GM18511 (cell line): ENCODE measurements at regions not wholly inside any gene's neighbourhood (a gene's known extent, or its start where the extent isn't known, plus 50 kb on each side); places are given as distances from the start of the nearest gene placed in this dataset.

Experiments used
- ATAC-seq: cut with Tn5 transposase; IDR thresholded peaks from one replicate; pipeline ENCODE4 v1.9.1; 2021; ENCODE audit warnings: mild to moderate bottlenecking, moderate library complexity; ENCODE audit not compliant: unreplicated experiment

DNA sequence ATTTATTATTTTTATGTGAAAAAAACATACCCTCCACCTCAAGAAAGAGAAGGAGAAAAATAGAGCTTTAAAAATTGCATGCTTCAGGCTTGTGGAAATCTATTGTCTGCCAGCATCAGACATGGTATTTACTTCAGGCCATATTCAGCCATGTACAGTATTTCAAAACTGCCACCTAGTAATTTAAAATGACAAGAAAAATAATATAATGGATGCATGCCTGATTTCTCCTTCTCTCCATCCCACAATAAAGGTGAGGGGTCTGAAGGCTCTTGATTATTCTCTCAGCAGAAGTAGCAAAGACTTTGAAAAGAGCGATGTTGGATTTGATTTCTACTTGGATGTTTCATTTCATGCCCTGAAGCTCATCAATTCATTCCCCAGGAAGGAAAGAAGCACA is 250.7 kb downstream of the TBC1D4 start:
- no peak for ATAC-seq

DNA sequence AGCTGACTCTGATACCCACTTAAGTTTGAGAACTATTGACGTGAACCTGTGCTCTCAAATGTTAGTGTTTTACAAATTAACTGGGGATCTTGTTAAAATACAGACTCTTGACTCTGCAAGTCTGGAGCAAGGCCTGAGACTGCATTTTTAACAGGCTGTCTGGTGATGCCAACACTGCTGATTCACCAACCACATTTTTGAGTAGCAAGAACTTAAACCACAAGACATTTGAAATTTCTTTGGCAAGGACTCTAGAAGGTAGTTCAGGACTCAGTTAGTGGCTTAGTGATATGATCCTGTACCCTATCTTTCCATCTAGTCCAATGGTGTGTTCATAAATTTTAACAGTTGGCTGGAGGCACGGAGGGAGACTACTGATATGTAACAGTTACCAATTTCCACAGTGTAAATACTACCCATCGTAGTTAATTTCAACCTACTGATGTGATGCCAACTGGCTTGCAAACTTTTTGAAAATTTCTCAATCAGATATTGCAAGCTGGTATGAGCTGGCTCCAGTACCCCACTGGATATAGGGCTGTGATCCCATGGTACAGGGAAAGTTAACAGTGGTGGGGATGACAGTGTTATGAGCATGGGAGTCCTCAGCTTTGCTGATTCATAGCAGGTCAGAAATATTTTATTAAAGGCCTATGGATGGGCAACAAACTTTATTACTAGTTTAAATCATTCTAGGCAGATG is 255.1 kb downstream of the TBC1D4 start:
- ATAC-seq: no peak

DNA sequence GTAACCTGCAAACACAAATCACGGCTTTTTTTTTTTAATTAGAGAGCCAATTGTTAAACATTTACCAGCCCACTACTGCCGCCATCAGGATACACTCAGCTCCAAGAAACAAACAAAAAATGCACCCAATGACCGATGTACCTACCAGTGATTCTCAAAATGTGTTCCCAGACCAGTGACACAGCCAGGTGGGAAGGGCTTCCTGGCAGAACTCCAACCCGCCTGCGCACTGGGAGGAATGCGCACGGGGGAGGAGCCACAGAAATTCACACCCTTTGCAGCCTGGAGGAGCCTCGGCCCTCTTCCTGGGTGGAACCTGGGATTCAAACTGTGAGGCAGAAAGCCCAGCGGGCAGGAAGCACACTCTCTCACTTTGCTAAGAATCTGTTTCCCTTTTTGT is 255.9 kb downstream of the TBC1D4 start:
- no peak for ATAC-seq

DNA sequence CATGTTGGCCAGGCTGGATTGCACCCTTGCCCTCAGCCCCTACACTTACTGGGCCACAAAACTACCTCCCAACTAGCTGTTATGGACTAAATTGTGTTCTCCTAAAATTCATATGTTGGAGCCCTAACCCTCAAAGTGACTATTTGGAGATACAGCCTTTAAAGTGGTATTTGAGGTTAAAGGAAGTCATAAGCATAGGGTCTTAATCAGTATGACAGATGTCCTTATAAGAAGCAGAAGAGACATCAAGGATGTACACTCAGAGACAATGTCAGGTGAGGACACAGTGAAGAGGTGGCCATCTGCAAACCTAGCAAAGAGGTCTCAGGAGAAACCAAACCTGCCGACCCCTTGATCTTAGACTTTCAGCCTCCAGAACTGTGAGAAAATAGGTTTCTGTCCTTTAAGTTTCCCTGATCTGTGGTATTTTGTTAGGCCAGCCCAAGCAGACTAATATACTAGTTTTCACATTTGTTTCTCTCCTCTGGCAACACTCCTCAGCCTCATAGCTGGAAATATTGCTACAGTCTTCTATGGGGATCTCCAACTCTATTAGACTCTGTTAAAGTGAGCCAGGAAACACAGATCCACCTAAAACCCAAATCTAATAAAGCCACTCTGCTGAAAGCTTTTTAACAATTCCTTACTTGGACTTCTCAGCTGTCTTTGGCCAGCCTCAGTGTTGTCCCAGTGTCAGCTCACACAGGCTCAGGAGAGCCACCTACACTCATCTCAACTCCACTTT is 256.5 kb downstream of the TBC1D4 start:
- no peak for ATAC-seq

DNA sequence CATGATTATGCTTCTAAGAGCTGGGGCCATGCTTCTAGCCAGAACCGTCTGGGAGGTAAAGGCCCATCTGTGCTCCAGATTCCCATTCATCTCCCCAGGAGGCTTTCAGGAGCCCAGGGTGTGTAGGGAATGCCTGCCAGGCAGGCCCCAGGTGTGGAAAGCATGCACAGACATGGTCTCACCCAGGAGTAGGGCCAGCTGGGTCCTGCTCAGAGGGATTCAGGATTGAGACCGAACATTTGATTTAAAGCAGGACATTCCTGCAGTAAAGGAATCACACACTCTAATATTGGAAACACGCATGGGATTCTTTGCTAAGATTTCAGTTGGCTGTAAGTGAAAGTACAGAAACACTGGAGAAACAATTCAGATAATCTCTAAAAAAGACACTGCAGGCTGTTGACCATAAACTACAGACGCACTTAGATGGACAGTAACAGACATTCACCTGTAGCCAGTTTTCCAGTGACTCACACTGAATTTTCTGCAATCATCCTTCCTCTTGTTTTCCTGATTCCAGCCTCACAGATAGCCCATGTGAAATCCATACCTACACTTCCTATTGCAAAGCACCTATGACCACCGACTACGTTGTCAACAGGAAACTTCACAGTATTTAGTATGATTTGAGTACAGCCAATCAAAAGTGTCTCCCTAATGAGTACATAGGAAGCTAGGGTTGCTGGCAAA is 257.8 kb downstream of the TBC1D4 start:
- ATAC-seq: no peak

DNA sequence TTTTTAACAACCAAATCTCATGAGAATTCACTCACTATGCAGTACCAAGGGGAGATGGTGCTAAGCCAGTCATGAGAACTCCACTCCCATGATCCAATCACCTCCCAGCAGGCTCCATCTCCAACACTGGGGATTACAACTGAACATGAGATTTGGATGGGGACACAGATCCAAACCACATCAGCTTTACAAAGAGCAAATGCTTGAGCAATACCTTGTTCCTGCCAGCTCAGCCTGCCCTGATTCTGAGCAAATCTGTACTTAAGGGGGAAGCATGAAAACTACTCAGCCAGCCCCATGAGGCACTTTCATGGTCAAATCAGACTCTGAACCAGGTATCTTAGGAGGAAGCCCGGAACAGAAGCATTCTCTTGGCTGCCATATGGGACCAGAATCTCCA is 259.9 kb downstream of the TBC1D4 start:
- ATAC-seq: no peak

DNA sequence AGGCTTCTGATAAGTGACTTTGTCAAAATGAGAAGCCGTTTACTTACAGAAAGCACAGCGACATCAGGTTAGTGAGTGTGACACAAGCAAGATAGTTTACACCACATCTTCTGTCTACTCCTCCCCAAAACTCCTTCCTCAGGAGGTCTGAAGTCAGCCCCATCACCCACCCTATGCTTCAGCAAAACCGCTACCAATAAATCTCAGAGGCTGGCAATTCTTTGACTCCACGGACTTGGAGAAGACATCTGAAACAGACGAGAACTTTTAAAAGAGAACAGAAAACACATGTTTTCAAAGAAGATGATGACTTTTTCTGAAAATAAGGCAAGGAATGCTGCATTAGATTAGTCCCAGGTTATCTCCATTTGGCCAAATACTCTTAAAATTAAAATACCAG is 261.1 kb downstream of the TBC1D4 start:
- no peak for ATAC-seq

DNA sequence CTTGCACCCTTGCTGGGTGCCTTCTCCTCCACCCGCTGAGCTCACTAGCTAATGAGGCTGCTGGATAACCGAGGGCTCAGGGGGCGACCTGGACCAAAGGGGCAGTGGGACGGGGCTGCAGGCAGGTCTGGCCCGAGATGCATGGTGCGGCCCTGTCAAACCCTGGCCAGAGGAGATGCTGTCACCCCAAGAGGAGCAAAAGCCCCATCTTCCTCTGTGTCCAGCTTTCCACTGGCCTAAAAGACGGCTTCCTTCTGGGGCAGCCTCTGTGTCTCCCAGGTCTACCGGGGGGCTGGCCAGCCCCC is 261.8 kb downstream of the TBC1D4 start:
- no peak for ATAC-seq

DNA sequence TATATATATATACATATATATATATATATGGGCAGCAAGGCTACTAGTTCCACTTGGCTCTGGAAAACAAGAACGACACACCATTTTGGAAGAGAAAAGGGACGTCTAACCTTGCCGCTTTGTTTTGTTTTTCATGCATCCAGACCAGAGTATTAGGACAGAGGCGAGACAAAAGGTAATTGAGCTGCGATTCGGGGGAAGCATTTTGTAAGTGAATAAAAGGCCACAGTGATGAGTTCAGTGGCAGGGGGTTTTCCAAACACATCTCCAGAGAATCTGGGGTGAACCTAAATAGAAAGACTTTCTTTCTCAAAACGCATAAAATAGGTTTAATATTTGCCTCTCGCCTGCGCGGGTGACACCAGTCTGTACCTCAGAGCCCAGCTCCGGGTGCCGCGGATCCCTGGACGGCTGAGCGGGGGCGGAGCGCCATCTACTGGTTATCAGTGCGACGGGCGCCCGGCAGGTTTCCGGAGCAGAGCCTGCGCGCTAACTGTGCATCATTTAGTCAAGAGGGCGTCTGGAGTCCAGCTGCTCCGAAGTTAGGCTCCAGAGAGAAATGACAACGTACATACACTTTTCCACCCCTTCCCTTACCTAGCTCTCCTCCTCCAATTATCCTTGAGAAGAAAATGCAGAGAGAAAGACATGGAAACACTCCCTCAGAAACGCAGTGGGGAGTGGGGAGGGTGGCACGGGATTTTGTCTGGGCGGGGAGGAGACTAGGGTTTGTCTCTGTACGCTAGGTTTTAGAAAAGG is 262.3 kb downstream of the TBC1D4 start:
- ATAC-seq: peak; percentile 98

DNA sequence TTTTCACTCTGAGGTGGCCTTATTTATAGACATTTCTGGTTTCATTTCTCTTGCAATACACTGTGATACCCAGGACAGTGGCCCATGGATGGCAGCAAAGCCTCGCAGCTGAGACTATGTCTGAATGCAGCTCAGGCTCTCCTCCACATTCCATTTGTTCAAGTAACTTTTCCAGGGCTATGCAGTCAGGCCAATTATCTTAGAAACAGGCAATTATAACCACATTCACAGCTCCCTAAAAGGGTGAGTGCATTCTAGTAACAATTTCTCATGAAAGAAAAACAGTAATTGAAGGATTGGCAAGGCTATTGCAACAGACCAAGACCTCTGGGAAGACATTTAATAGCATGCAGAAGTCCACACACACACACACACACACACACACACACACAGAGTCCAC is 264.0 kb downstream of the TBC1D4 start:
- ATAC-seq: no peak

DNA sequence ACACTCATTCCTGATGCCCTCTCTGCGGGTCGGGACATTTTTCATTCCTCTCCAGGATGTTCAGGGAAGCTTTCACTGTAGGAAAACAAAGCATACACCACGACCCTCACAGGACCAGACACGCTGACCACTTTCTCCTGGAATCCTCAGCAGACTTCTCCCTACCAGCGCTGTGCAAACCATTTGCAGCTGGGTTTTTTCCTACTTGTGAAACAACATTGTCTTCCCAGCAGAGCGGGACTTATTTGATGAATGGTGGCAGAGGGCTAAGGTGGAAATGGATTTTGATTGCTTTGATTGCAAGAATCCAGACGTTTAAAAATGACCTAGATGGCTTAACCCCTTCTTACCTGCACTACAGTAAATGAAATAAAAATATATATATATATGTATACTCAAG is 265.9 kb downstream of the TBC1D4 start:
- ATAC-seq: no peak

DNA sequence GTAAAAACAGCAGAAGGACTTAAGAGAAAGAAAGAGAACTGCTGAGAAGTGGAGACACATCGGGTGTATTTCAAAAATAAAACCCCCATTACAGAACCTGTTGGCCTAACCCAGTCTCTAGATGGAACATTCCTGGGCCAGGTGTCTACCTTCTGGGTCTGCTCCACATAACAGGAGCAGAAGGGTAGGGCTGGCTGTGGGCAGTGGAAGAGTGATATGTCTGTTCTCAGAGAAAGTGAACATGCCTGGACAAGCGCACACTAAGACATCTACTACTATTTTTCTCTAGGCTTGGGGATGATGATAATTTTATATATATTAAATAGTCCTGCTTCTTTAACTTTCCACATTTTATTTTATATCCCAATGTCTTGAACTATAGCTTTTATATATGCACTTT is 267.1 kb downstream of the TBC1D4 start:
- no peak for ATAC-seq

DNA sequence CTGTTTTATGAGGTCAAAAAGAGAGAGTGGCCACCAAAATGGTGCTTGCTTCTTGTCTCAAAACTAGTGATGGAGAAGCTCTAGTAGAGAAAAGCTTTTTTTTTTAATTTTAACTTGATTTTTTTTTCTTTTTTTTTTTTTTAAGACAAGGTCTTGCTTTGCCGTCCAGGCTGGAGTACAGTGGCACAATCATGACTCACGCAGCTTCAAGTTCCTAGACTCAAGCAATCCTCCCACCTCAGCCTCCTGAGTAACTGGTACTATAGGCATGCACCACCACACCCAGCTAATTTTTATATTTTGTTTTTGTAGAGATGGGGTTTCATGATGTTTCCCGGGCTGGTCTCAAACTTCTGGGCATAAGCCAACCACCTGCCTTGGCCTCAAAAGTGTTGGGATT is 279.0 kb downstream of the TBC1D4 start:
- ATAC-seq: no peak

DNA sequence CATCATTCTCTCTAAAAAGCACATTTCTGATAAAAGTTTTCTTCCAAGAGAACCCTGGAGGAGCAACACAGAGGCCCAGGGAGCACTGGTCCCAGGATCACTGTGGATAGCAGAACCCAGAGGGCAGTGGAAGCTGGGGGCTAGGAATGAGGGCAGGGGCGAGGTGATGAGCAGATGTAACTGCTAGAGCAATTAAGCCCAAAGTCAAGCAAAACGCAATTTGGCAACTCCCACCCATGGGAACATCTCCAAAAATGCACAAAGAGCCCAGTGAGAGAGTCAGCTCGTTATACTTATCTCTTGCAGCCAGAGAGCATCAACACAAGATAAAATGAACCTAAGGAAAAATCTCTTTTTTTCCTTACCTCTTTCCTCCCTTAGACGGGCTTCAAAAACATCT is 284.2 kb downstream of the TBC1D4 start:
- no peak for ATAC-seq

DNA sequence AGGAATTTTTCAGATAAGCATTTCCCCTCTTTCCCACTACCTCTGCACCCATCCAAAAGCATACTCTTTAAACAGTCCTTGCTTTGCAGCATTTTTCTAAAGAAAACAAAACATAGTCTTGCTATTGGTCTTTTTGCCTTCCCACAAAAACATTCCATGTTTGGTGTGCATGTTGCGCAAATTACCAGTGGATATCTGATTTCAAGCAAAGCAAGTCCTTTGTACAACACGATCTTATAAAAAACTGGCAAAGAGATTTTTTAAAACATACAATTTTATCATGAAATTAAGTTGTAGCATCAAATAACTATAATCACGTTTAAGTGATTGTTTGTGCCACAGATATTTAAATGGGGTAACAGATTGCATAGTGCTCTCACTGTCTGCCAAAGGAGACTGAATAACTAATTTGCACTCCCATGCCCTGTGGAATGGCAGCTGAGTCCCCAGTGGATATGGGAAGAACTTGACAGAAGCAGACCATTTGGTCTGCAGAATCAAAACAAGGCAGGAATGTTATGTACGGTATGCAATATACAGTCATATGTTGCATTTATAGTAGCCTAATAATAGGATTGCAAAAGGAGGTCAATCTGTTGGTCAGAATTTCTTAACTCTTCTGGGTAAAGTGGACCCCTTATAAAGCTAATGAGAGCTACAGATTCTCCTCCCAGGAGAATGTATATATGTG is 285.7 kb downstream of the TBC1D4 start:
- ATAC-seq: no peak

DNA sequence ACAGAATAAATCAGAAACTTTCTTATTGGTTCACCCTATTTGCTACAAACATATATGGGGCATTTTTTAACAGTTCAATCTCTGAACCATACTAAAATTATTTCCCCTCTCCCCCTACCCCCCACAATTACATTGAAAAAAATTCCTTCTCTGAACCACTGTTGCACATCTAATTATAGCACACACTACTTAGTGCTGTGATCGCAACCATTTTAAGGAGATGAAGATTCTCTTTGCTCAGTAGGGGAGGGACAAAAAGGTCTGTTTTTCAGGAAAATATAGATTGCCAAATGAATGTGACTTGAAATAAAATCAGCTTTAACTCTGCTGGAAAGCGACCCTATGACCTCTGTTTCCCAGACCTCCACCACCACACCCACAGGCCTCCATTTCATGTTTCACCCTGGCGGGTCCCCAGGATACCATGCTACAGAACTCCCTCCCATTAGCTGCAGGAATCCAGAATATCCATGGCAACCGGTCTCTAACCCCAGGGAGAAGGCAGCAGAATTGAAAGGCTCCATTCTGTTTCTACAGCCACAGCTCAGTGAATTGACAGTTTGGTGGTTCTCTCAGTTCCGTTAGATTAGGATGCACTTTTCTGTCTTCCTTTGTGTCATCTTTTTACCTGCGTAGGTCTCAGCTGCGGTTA is 286.3 kb downstream of the TBC1D4 start:
- ATAC-seq: no peak

DNA sequence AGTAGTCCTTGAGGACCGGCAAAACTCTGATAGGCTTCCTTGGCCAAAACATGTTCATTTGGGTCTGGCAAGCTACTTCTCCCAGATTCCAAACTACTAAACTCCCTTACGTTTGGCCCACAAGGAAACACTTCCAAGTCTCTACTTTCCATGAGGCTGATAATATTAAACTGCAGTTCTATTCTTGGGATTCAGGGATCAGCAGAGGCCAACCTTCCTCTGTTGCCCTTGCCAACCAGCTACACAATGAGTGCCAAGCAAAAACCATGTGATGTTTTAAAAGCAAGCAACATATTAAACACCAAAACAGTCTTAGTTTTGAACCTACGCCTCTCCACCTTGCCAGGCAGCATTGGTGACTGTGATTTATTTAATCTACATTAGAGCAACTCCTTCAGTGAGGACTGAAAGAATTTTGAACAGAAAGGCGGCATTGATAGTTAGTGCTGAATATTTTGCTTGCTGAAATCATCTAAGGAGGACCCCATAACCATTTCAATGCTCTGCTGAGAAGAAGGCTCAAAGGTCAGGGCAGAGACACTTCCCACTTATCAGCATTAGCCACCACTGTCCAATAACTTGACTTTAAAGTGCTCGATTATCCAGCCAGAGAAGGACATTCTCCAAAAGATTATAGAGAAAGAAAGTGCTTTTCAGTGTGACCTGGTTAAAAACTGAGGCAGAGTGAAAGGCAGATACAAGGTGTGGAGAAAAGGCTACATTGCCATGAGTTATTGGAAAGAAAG is 287.1 kb downstream of the TBC1D4 start:
- ATAC-seq: no peak

DNA sequence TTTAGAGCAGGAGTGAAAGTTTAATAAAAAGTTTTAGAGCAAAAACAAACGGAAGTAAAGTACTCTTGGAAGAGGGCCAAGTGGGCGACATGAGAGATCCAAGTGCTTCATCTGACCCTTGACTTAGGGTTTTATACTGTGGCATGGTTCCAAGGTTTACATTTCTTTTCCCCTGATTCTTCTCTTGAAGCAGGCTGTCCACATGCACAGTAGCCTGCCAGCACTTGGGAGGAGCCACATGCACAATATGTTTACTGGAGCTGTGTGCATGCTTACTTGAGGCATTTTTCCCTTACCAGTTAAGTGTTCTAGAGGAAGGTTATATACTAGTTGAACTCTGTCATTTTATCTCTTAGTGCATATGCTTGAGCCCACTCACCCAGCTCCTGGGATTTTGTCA is 295.6 kb downstream of the TBC1D4 start:
- no peak for ATAC-seq

DNA sequence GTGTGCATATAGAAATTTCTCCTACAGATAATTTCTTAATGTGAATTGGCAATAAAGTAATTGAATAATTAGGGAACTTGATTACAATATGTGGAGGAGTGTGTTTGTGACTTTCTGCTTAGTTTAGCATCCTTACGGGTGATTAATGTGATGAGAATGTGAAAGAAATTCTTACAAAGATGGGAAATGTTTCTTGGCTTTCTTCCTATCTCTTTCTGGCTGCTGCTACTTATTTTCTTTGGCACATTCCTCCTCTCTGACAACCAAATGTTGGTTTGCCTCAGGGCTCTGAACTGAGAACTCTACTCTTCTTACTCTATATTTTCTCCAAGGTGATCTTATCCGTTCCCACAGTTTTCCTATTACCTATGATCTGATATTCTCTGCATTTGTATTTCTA is 300.1 kb downstream of the TBC1D4 start:
- no peak for ATAC-seq
